ENCODE measurements at regions not wholly inside any gene's neighbourhood (a gene's known extent, or its start where the extent isn't known, plus 50 kb on each side); places are given as distances from the start of the nearest gene placed in this dataset.
"Not testable (repeated sequence)": the region's sequence is repeated elsewhere in the genome, so short reads cannot be mapped to it uniquely, and the experiment has no call there.

DNA sequence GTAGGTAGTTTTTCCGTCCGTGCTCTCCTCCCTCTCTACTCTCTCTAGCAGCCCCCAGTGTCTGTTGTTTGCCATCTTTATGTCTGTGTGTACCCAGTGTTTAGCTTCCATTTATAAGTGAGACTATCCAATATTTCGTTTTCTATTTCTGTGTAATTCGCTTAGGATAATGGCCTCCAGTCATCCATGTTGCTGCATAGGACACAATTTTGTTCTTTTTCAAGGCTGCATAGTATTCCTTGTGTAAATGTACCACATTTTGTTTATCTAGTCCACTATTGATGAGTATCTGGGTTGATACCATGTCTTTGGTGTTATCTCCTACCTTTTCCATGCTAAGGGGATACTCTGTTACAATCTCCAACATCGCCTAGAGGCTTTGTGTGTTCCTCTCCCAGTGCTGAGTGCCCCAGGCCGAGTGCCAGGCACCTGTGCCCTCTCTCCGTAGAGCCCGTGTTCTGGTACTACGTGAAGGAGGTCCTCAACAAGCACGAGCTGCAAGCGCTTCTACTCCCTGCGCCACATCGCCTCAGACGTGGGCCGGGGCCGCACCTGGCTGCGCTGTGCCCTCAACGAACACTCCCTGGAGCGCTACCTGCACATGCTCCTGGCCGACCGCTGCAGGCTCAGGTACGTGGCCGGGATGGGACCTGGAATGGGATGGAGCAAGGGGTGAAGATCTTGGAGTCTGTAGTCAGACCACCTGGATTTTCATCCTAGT, 51.0 kb downstream of the NPIPB11 start:
- DNase-seq = not testable (repeated sequence)

DNA sequence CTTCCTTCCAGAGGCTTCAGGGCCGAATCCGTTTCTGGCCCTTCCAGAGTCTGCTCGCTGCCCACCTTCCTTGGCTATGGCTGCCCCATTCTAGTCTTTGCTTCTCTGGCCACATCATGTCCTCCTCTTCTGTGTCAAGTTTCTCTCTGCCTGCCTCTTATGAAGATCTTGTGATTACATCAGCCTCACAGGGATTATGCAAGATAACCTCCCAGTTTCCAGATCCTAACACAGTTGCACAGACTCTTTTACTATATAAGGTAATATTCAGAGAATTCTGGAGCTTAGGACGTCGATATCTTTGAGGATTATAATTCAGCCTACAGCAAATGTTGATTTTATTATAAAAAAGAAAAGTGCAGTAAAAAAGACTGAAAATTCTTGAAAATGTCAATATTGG, 52.1 kb downstream of the NPIPB11 start:
- DNase-seq = not testable (repeated sequence)

DNA sequence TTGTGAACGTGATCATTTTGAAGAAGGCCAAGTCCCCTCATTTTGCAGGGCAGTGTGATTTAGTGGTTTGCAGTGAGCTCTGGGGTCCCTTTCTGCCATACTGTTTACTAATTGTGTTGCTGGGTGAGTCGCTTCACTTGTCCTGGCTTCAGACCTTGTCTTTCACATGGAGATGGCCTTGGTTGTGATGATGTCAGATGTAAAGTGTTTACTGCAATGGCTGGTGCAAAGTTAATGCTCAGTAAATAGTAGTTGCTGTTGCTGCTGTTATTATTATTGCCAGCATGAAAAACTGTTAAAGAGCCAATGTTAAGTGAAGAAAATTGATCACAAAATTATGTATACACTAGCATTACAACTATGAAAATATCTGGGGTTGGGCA, 53.9 kb downstream of the NPIPB11 start:
- not testable (repeated sequence) for DNase-seq

DNA sequence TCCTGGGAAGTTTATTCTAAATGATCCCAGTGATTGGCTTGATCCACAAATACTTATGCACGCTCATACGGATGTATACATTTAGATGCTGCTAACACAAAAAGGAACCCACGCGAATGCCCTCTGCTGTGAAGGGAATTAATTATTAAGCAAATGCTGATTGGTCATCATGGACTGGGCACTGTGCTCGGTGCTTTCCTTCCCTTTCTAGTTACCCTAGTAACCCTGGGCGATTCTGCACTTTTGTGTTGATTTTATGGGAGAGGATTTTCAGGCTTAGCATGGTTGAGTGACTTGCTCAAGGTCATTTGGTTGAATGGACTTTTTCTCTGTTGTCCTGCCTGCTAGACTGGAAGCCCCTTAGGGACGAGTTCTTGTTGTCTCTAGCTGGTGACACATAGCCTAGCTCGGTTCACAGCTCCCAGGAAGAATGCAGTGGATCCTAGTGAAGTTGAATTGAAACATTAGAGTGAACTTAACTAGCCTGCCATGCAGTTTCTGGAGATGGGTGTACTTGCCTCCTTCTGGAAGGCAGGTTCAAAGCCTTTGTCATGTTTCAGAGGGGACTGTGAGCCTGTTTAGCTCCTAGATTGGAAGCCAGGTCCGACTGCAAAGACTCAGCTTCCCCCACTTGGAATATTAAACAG, 54.4 kb downstream of the NPIPB11 start:
- not testable (repeated sequence) for DNase-seq

DNA sequence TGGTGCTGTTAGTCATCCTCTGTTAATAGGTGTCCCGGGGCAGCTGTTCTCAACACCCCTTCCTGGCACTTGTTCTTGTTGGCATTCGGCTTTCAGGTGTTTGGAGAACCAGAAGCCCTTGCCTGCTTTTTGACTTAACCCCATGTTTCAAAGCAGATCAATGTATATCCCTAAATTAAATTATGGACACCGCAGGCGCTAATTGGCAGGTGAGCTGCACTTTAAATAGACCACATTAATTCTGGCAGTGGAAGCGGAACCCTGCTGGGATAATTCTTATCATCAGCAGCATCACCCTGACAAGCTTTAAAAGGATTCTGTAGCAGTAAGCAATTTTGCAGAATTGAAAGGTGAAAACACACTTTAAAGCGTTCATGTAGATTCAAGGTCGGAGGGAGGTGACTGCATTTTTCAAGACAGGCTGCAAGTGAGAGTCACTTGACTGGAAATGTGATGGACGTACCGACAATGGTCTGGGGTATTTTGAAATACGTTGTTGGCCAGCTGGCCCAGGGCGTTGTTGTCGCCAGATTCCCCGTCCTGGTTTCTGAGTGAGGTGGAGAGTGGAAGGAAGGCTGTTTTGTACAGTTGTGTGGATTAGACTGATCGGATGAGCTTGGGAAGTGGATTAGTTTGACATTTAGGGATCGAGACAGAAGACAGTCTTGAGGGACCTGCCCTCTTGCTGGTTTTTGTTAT, 55.1 kb downstream of the NPIPB11 start:
- not testable (repeated sequence) for DNase-seq

DNA sequence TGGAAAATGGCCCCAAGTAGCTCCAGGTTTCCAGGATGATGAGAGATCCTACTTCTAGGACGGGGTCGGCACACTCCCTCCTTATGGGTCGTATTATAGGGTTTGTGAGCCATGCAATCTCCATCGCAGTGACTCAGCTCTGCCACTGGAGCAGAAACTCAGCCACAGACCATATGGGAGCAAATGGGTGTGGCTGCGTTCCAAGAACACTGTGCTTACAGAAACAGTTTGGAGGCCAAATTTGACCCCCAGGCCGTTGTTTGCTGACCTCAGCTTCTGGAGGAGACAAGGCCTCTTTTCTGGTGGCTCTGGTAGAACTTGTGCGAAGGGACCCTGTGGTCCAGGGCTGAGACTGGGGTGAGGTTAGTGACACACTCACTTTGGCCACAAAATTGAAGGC, 56.5 kb downstream of the NPIPB11 start:
- DNase-seq = peak; percentile 84

DNA sequence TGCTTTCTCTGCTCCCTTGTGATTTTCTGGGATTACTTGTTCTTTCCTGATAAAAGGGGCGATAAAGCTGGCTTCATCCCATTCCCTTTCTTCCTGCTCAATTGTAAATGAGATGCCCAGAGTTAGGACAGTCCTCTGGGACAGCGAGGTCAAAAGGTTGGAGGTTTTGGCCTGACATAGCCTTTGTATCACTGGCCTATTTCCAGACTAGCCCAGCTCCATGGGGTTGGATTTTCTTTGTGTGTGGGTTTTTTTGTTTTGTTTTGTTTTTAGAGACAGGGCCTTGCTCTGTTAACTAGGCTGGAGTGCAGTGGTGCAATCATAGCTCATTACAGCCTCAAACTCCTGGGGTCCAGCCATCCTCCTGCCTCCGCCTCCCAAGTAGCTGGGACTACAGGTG, 57.8 kb downstream of the NPIPB11 start:
- DNase-seq = not testable (repeated sequence)

DNA sequence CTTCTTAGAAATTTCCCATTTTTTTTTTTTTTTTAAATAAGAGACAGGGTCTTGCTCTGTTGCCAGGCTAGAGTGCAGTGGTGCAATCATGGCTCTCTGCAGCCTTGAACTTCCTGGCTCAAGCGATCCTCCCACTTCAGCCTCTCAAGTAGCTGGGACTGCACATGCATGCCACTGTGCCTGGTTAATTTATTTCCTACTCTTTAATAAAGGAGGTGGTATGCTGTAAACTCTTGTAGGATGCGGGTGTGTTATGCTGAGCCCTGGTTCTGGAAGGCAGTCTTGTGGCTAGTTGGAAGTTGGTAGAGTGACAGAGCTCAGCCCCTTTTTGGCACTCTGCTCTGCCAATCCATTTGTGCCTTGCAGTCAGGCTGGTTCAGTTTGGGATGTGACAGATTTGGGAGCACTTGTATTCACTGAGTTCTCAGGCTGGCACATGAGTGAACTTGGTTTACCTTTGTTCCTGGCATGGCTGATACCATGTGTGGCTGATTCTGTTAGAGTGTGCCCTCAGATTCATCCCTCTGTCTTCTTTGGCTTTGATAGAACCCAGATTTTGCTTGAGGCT, 58.3 kb downstream of the NPIPB11 start:
- DNase-seq = not testable (repeated sequence)

DNA sequence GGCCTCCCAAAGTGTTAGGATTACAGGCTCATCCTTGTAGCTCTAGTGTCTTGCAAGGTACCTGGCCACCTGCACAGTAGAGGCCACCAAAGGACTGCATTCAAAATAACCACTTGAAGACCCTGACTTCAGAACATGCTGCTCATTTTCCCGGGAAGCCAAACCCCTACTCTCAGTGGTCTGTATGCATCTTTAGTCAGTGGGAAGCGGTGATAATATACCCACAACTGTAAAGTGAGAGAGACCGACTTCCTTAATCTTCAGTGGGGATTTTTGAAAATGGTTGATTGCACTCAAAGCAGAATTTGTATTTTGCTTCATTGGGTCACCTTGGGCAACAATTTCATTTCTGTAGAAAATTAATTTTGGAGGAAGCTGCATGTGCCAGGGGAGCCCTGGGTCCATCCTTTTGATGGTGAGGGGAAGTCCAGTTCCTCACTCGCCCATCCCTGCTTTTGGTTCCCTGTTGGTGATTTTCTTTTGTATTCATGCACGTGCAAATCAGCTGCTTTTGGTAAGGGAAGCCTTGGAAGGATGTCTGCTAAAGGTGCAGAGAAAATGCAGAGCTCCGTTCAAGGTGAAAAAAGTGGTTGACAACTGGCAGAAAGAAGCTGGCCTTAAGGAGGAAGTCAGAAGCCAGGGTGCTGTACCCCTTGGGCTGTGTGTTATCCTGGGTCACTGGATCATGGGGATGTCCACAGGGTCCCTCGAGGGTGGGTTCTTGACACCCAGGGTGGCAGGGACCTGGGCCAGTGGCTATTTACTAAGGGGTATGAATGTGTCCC, 59.5 kb downstream of the NPIPB11 start:
- DNase-seq = peak; percentile 27

DNA sequence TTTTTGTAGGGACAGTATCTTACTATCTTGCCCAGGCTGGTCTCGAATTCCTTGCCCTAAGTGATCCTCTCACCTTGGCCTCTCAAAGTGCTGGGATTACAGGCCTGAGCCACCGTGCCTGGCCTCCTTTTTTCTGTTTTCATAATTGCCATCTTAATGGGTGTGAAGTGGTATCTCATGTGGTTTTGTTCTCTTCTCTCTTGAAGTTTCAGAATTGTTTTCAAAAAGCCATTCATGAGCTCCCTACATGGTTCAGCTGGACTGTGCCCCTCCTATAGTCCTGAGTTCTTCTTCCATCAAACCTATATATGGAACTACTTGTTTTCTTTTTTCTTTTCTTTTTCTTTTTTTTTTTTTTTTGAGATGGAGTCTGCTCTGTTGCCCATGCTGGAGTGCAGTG, 60.3 kb downstream of the NPIPB11 start:
- not testable (repeated sequence) for DNase-seq

DNA sequence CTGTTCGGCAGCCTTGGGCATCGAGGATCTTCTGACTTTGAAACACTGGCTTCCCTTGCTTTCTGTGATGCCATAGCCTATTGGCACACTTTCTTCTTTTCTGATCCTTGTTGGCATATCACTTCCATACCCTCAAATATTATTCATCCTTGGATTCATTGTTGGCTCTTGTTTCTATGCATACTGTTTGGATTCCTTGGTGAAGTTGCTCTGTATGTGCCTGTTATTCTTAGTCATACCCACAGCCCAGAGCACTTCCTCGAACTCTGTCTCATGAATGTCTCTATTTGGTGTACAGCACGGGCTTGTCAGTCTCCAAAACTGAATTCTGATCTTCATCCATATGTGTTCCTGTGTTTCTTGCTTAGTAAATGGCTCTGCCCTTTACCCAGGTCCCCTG, 63.6 kb downstream of the NPIPB11 start:
- peak; percentile 51 for DNase-seq

DNA sequence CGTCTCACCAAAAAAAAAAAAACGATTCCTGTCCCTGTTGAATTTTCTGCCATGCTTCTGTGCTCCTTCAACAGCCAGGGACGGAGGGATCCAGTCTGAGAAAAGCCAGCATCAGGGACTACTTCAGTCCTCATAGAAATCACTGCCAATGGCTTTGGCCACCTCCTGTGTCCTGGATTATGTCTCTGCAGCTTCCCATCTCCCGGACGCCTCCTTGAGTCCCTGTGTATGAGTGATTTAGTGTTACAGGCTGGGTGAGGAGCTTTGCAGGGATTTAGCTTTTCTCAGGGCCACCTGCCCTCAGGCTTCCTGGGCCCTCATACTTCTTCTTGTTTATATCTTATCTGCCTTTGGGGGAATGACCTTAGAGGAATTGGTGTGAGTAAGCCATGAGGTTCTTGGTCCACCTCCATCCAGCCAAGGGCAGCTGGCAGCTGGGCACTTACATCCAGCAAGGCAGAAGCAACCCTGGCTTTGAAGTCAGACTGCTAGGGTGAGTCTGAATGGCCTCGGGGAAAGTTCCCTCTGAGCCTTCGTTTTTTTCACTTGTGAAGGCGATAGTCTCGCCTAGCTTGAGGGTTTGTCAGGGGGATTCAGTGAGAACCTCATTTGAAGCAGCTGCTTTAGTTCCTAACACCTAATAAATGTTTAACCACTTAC, 65.6 kb downstream of the NPIPB11 start:
- DNase-seq = not testable (repeated sequence)

DNA sequence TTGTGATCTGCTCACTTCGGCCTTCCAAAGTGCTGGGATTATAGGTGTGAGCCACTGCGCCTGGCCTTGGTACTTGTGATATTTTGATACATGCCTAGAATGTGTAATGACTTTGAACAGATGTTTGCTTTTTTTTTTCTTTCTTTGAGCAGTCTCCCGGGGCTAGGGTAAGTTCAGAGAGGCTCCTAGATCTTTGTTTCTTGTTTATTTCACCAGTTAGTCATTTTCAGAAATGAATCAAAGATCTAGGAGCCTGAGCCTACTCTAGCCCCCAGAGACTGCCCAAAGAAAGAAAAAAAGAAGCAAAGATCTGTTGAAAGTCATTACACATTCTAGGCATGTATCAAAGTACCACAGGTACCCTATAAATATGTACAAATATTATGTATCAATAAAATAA, 66.3 kb downstream of the NPIPB11 start:
- not testable (repeated sequence) for DNase-seq

DNA sequence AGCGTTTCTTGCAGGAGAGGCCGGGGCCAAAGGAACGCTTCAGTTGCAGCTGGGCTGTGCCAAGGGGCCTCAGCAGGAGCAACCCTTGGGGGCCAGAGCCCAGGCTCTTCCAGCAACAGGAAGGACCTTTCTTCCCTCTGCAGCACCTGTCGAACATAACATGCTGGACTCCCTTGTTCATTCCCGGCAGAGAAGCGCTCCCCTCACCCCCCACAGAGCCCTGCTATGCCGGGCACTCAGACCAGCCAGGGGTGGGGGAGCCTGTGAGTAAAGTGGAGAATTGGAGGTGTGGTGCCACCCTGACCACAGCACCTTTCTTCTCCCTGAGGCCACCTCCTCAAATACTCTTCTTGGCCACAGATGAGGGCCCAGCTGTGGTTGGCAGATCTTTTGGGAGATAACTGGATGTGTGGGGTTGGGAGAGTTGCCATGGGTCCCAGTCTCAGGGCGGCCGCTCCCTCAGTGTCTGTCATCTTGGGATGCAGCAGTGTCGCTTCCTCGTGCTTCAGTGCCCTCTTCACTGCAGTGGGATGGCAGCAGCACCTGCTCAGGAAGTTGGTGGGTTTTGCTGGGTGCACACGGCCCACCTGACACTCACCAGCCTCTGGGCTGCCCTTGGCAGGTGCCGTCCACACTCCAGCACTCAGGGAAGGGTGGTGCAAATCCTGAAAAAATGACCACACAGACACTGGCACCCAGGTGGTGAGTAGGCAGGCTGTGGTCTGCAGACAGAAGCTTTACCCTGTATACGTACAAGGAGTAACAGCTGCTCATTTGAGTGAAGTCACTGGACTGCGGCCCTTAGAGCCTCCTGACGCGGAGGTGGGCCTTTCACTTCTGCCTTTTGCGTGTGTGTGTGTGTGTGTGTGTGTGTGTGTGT, 67.5 kb downstream of the NPIPB11 start:
- DNase-seq = peak; percentile 74

DNA sequence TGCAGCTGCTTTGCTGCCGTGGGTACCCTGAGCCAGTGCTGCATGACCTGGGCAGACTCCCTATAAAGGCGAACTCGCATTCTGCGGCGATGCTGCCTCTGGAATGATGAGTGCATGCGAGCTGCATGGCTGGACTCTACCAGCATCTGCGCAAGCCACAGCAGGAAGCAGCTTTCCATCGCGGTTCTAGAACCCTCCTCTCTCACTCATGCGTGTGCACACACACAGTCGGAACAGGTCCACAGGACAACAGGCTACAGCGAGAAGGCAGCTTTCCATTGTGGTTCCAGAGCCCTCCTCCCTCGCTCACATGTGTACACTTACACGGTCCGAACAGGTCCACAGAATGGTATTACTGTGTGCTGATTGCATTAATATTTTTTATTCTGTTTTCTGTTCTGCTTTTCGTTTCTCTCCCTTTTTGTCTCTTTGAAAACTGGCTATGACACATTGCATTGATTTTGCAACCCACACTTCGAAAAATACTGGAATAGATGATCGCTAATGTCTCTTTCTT, 69.1 kb downstream of the NPIPB11 start:
- peak; percentile 66 for DNase-seq

DNA sequence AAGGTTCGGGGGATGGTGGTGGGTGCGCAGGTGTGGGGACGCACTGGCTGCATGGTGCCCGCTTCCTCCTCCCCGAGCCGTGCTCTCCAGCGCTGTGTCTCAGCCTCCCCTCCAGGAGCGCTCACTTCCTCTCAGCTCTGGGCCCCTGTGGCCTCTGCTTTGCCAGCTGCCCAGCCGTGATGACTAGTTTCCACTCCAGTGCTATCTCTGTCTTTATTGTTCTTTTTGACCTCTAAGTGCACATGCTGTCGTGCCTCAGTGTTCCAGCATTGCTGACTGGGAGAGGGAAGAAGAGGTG, 71.0 kb downstream of the NPIPB11 start:
- DNase-seq = peak; percentile 67

DNA sequence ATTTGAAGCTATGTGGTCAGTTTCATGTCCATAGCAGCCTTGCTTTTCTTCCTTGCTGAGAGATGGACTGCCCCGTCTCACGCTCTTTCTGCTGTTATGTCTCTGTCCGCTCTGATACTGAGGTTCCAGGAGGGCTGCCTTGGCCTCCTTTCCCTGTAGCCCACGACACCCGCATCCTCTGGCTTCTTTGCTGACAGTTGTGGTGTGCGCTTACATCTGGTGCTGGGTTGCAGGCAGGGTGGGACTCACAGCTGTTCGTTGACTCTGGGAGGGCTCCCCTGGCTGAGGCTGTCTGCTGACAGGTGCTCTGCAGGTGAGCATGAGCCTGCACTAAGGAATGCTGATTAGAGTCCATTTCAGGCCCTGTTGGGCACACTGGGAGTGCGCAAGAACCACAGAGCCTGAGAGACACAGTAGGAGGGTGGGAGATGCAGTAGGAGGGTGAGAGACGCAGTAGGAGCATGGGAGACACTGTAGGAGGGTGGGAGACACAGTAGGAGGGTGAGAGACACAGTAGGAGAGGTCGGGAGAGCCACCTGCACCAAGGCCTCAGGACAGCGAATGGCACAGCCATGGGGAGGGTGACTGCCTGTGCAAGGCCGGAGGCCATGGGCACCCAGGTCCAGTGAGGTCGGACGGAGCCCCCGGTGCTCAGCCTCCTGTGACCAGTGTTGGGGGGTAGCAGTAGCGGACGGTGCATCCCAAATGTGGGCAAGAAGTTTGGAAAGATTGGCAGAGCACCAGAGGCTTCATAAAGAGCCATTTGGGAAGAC, 71.5 kb downstream of the NPIPB11 start:
- DNase-seq = not testable (repeated sequence)

DNA sequence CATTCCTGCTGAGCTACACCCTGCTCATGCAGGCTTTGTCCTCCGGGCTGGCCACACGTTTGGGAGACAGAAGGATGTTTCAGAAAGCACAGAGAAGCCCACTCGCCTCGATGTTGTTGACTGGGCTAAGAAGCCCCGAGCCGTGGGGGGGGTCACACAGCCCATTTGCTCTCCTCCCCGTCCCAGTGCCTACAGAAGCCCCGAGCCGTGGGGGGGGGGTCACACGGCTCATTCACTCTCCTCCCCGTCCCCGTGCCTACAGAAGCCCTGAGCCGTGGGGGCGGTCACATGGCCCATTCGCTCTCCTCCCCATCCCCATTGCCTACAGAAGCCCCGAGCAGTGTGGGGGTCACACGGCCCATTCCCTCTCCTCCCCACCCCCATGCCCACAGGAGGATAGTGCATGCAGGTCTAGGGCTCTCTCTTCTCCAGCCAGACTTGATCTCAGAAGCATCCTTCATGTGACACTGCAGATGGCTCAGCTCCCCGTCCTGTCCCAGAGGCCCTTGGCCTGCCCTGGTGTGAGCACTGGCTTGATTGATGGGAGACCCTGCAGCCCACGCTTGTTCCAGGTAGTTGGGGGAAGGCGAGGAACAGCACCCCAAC, 72.9 kb downstream of the NPIPB11 start:
- DNase-seq = not testable (repeated sequence)

DNA sequence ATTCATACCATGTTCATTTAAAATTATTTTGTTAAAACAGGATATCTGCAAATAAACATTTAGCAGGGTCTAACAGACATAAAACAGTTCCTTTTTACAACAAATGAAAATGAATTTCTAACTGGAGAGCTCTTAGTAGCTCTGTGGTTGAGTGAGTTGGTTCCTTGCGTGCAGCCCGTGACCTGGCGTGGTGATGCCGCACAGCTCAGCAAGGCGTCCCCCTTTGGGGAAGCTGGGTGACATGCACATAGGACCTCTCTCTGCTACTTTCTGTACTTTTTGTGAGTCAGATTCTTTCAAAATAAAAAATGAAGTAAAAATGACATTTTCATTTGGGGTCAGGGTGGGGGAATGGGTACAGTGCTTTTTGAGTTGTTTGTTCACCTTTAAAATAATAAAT, 75.9 kb downstream of the NPIPB11 start:
- DNase-seq = peak; percentile 53

DNA sequence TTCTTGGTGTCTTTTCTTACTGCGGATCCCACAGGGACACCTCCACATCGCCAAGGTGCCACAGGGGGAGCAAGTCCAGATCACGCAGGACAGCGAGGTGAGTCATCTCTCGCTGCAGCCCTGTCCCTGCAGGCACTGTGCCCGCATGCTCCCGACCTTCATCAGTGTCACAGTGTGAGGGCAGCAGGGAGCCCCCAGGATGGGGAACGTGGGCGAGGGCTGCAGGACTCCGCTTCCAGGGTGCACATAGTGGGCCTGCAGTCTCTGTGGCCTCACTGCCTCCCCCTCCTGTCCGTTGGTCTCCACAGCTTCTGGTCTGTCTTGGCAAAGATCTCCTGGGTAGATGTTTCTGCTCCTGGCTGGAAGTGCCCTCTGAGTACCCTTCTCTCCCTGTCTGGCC, 78.0 kb downstream of the NPIPB11 start:
- not testable (repeated sequence) for DNase-seq

All from MV-4-11 (cell line).